GM23248 (cell line): ENCODE measurements at regions not wholly inside any gene's neighbourhood (a gene's known extent, or its start where the extent isn't known, plus 50 kb on each side); places are given as distances from the start of the nearest gene placed in this dataset.

Experiments
- DNase-seq: peaks from one replicate; pipeline ENCODE4 v3.0.0-alpha.2; 2015
- H2AFZ ChIP-seq: fragments of 200-600 bp; sonication (generic); 2 replicates; pipeline ENCODE4 v1.6.1; 2016; ENCODE audit warnings: antibody characterized with exemption
- H3F3A ChIP-seq: fragments of 200-600 bp; sonication (generic); 2 replicates; pipeline ENCODE4 v1.6.1; 2016; ENCODE audit warnings: mild to moderate bottlenecking, antibody characterized with exemption, mixed run types; ENCODE audit not compliant: insufficient read depth
- H3K27ac ChIP-seq: fragments of 200-600 bp; sonication (generic); 2 replicates; pipeline ENCODE4 v1.5.1; 2016; ENCODE audit warnings: mild to moderate bottlenecking
- H3K27me3 ChIP-seq: fragments of 200-600 bp; sonication (generic); replicated peaks from 2 replicates; pipeline ENCODE4 v1.6.1; 2016; ENCODE audit warnings: mild to moderate bottlenecking; ENCODE audit not compliant: insufficient read depth
- H3K36me3 ChIP-seq: fragments of 200-600 bp; sonication (generic); 2 replicates; pipeline ENCODE4 v1.6.1; 2016; ENCODE audit warnings: low read depth, mild to moderate bottlenecking
- H3K4me1 ChIP-seq: fragments of 200-600 bp; sonication (generic); 2 replicates; pipeline ENCODE4 v1.6.1; 2016; ENCODE audit warnings: mild to moderate bottlenecking; ENCODE audit not compliant: insufficient read depth
- H3K4me2 ChIP-seq: fragments of 200-600 bp; sonication (generic); one replicate; pipeline ENCODE4 v1.6.1; 2016; ENCODE audit warnings: mild to moderate bottlenecking; ENCODE audit not compliant: unreplicated experiment
- H3K4me3 ChIP-seq: fragments of 200-600 bp; sonication (generic); 2 replicates; pipeline ENCODE4 v1.5.1; 2016; ENCODE audit warnings: mild to moderate bottlenecking
- H3K79me2 ChIP-seq: fragments of 200-600 bp; sonication (generic); 2 replicates; pipeline ENCODE4 v1.6.1; 2016; ENCODE audit warnings: mild to moderate bottlenecking; ENCODE audit not compliant: insufficient read depth
- H3K9ac ChIP-seq: fragments of 200-600 bp; sonication (generic); 2 replicates; pipeline ENCODE4 v1.6.1; 2016; ENCODE audit warnings: mild to moderate bottlenecking
- H3K9me2 ChIP-seq: fragments of 200-600 bp; sonication (generic); 2 replicates; pipeline ENCODE4 v1.6.1; 2016; ENCODE audit warnings: mixed run types, mild to moderate bottlenecking, moderate library complexity; ENCODE audit not compliant: insufficient read depth
- H3K9me3 ChIP-seq: fragments of 200-600 bp; sonication (generic); one replicate; pipeline ENCODE4 v1.6.1; 2017; ENCODE audit warnings: low read depth
- H4K20me1 ChIP-seq: fragments of 200-600 bp; sonication (generic); 2 replicates; pipeline ENCODE4 v1.6.0; 2016; ENCODE audit not compliant: insufficient read depth
- EZH2 ChIP-seq: fragments of 200-600 bp; sonication (generic); IDR thresholded peaks from 2 replicates; pipeline ENCODE4 v1.6.1; 2018; ENCODE audit warnings: antibody characterized with exemption, mild to moderate bottlenecking; ENCODE audit not compliant: insufficient read depth, poor library complexity, severe bottlenecking
- EZH2phosphoT487 ChIP-seq: fragments of 200-600 bp; sonication (generic); IDR thresholded peaks from 2 replicates; pipeline ENCODE4 v1.6.1; 2018; ENCODE audit warnings: antibody characterized with exemption, moderate library complexity, mild to moderate bottlenecking, low read depth; ENCODE audit not compliant: insufficient read depth
- WGBS, 2 experiments: methylation state at CpG; one replicate each; pipeline ENCODE4 v1.1.6; 2015 to 2017; ENCODE audit warnings: low lambda C conversion rate in 2 of 2, low coverage in 1 of 2; ENCODE audit errors: missing lambda C conversion rate in 2 of 2; 5-methylcytosine and 5-hydroxymethylcytosine counted together
- in situ Hi-C: fragments of 300-500 bp; cut with MboI; formaldehyde crosslinking; loops from 2 replicates; pipeline ENCODE4 v1.15.0; 2020

DNA sequence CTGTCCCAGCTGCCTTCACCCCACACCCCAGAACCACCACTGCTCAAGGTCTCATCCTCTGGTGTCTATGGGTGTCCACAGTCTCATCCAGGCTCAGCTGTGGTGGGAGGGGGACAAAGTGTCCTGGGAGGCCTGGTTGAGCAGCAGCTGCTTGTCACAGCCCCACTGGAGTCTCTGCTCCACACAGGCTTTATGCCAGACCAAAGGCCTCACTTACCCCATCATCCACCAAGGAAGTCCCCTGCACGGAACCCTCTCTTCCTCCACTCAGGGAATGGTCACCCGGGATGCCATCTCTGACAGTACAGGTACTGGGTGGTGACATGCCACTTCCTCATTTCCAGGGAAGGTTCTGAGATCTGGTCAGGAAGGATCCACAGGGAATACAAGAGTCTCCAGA, 925.4 kb upstream of the ZNF722 start:
- no peaks in the 10 kb centered on the region for H3F3A ChIP-seq
- no peaks in the 10 kb centered on the region for H4K20me1 ChIP-seq
- in situ Hi-C loops, result no loop called here
- H3K27ac ChIP-seq, result no peak overlapping the region
- no peaks in the 10 kb centered on the region for H3K9me2 ChIP-seq
- H2AFZ ChIP-seq, result no peak overlapping the region
- H3K9me3 ChIP-seq, result no peaks in the 10 kb centered on the region
- H3K36me3 ChIP-seq, result no peaks in the 10 kb centered on the region
- H3K4me2 ChIP-seq, result no peak overlapping the region
- H3K79me2 ChIP-seq, result no peaks in the 10 kb centered on the region
- H3K27me3 ChIP-seq, result no peaks in the 10 kb centered on the region
- no peak overlapping the region for H3K4me3 ChIP-seq
- no peaks in the 10 kb centered on the region for H3K4me1 ChIP-seq
- no peak for TF ChIP-seq EZH2
- no peak for TF ChIP-seq EZH2phosphoT487
- DNase-seq, result no peak
- 3 to 19% methylated on average over 2 of the region's 2 CpGs for whole genome bisulfite sequencing, 2 experiments
- no peak overlapping the region for H3K9ac ChIP-seq

- Histone ChIP-seq H3K9me3 (no peaks in the 10 kb centered on the region), H3K79me2 (no peaks in the 10 kb centered on the region)
- in situ Hi-C loops, result no loop called here
These were observed 924.9 kb upstream of the ZNF722 start for GRCh38 chr7:63073736-63074135.

DNA sequence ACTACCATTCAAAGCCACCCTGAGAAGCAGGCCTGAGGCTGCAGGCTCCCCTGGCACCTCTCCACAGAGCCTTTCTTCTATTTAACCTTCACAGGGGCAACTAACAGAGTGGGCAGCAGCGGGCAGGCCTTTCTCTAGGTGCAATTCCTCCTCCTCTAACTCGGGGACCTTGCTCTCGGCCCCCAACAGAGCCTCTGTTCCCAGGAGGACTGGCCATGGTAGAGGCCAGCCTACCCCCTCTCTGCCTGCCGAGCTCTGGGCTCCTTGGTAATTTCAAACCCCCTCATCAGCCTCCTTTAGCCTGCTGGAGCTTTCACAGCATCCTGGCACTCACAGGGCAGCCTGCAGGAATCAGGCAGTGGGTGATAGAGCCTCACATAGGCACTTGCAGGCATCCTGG, 920.8 kb upstream of the ZNF722 start:
- no peaks in the 10 kb centered on the region for H3K4me1 ChIP-seq
- no peak overlapping the region for H3K27ac ChIP-seq
- 3 to 12% methylated on average over 4 of the region's 4 CpGs for WGBS, 2 experiments
- H3F3A ChIP-seq, result no peaks in the 10 kb centered on the region
- no peak overlapping the region for H3K4me3 ChIP-seq
- H4K20me1 ChIP-seq, result no peaks in the 10 kb centered on the region
- no peak for DNase-seq
- H3K9me3 ChIP-seq, result no peaks in the 10 kb centered on the region
- in situ Hi-C loops, result no loop called here
- no peaks in the 10 kb centered on the region for H3K27me3 ChIP-seq
- no peak for TF ChIP-seq EZH2
- no peak for TF ChIP-seq EZH2phosphoT487
- no peak overlapping the region for H3K9ac ChIP-seq
- H3K36me3 ChIP-seq, result no peaks in the 10 kb centered on the region
- H2AFZ ChIP-seq, result no peak overlapping the region
- H3K9me2 ChIP-seq, result no peaks in the 10 kb centered on the region
- H3K4me2 ChIP-seq, result no peak overlapping the region
- H3K79me2 ChIP-seq, result no peaks in the 10 kb centered on the region

More at GRCh38 chr7:63073736-63074135, 924.9 kb upstream of the ZNF722 start:
- Histone ChIP-seq H3K9me2 (no peaks in the 10 kb centered on the region), H3F3A (no peaks in the 10 kb centered on the region), H3K27me3 (no peaks in the 10 kb centered on the region), H4K20me1 (no peaks in the 10 kb centered on the region), H3K4me2 (no peak overlapping the region), H3K4me3 (no peak overlapping the region), H2AFZ (no peak overlapping the region), H3K27ac (no peak overlapping the region), H3K9ac (no peak overlapping the region), H3K4me1 (no peaks in the 10 kb centered on the region), H3K36me3 (no peaks in the 10 kb centered on the region)
- no peak for DNase-seq
- TF ChIP-seq EZH2phosphoT487 (no peak), EZH2 (no peak)
- 27 to 40% methylated on average over 1 of the region's 1 CpG for whole genome bisulfite sequencing, 2 experiments

DNA sequence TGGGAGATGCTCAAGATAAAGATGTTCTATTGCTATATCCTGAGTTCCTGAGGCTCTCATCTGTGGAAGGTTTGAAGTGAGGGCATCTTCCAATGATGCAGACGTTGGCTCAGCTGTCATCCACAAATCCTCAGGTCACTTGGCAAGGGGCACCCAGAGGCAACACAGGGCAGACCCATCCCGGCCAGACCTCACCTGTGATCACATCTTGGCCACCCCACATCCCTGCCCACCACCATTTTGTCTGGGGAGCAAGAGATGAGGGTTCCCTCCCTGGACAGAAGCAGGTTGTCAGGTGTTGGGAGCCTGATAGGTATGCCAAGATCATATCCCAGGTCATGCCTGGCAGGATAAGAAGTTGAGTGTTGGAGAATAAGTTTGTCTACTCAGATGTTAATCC, 918.2 kb upstream of the ZNF722 start:
- H3K27ac ChIP-seq, result no peak overlapping the region
- H3F3A ChIP-seq, result no peaks in the 10 kb centered on the region
- H3K79me2 ChIP-seq, result no peaks in the 10 kb centered on the region
- no peak overlapping the region for H3K4me2 ChIP-seq
- no peaks in the 10 kb centered on the region for H3K9me2 ChIP-seq
- TF ChIP-seq EZH2phosphoT487 (no peak), EZH2 (no peak)
- no peak overlapping the region for H3K4me3 ChIP-seq
- no peaks in the 10 kb centered on the region for H3K4me1 ChIP-seq
- H3K36me3 ChIP-seq, result no peaks in the 10 kb centered on the region
- H3K9ac ChIP-seq, result no peak overlapping the region
- DNase-seq, result no peak
- no peaks in the 10 kb centered on the region for H3K27me3 ChIP-seq
- in situ Hi-C loops, result no loop called here
- 0 to 3% methylated on average over 2 of the region's 2 CpGs for WGBS, 2 experiments
- H4K20me1 ChIP-seq, result no peaks in the 10 kb centered on the region
- no peak overlapping the region for H2AFZ ChIP-seq
- H3K9me3 ChIP-seq, result no peaks in the 10 kb centered on the region

DNA sequence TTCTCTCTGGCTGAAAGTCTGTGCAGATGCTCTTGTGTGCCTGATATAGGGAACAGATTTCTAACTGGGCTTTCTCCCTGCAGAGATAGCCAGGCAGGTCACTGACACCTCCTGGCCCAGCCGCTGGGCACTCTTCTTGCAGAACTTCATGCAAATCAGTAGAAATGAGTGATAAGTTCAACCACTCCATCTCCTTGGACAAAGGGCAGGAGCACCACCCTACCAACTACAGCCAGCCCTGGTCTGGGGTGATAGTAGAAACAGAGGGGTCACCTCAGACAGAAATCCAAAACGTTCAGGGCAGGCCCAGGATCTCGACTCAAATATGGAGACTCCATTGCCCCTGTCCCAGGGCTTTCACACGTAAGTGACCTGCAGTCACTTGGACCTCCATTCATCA, 917.8 kb upstream of the ZNF722 start:
- no peak overlapping the region for H3K9ac ChIP-seq
- H4K20me1 ChIP-seq, result no peaks in the 10 kb centered on the region
- WGBS, 2 experiments, result 5 to 6% methylated on average over 4 of the region's 4 CpGs
- no peaks in the 10 kb centered on the region for H3K36me3 ChIP-seq
- no peaks in the 10 kb centered on the region for H3F3A ChIP-seq
- no peaks in the 10 kb centered on the region for H3K9me2 ChIP-seq
- H3K79me2 ChIP-seq, result no peaks in the 10 kb centered on the region
- no peak for DNase-seq
- no peak overlapping the region for H3K4me3 ChIP-seq
- H2AFZ ChIP-seq, result no peak overlapping the region
- TF ChIP-seq EZH2, result no peak
- no peak overlapping the region for H3K27ac ChIP-seq
- no peaks in the 10 kb centered on the region for H3K27me3 ChIP-seq
- H3K4me2 ChIP-seq, result no peak overlapping the region
- in situ Hi-C loops, result no loop called here
- H3K9me3 ChIP-seq, result no peaks in the 10 kb centered on the region
- no peaks in the 10 kb centered on the region for H3K4me1 ChIP-seq
